Glutamatergic neuron (in vitro differentiated cells): ENCODE measurements at regions not wholly inside any gene's neighbourhood (a gene's known extent, or its start where the extent isn't known, plus 50 kb on each side); places are given as distances from the start of the nearest gene placed in this dataset.

ENCODE experiments used
- DNase-seq: peaks from one replicate; pipeline ENCODE4 v3.0.0; 2022
- H3K27ac Mint-ChIP-seq: one replicate; pipeline ENCODE4 v1.8.0; 2020; ENCODE audit warnings: mild to moderate bottlenecking, mixed read lengths, inconsistent platforms; ENCODE audit not compliant: unreplicated experiment
- H3K27me3 Mint-ChIP-seq: one replicate; pipeline ENCODE4 v1.8.0; 2020; ENCODE audit warnings: mild to moderate bottlenecking, moderate library complexity, mixed read lengths, inconsistent platforms; ENCODE audit not compliant: unreplicated experiment
- H3K36me3 Mint-ChIP-seq: one replicate; pipeline ENCODE4 v1.8.0; 2020; ENCODE audit warnings: mild to moderate bottlenecking, mixed read lengths, inconsistent platforms; ENCODE audit not compliant: unreplicated experiment
- H3K4me1 Mint-ChIP-seq: one replicate; pipeline ENCODE4 v1.8.0; 2020; ENCODE audit warnings: mild to moderate bottlenecking, low read depth, mixed read lengths, inconsistent platforms; ENCODE audit not compliant: unreplicated experiment
- H3K4me3 Mint-ChIP-seq: one replicate; pipeline ENCODE4 v1.8.0; 2020; ENCODE audit warnings: mild to moderate bottlenecking, mixed read lengths, inconsistent platforms; ENCODE audit not compliant: unreplicated experiment
- H3K9me3 Mint-ChIP-seq: one replicate; pipeline ENCODE4 v1.8.0; 2020; ENCODE audit warnings: mild to moderate bottlenecking, moderate library complexity, mixed read lengths, inconsistent platforms; ENCODE audit not compliant: unreplicated experiment
- CTCF ChIP-seq: fragments of 200-600 bp; sonication (generic); IDR thresholded peaks from one replicate; pipeline ENCODE4 v1.5.0; 2021; ENCODE audit not compliant: partially characterized antibody, unreplicated experiment

- H3K36me3 Mint-ChIP-seq = no peaks in the 10 kb centered on the region
- TF ChIP-seq CTCF = no peak
These were observed 394.7 kb upstream of the DACH1 start for GRCh38 chr13:72261732-72262131.

DNA sequence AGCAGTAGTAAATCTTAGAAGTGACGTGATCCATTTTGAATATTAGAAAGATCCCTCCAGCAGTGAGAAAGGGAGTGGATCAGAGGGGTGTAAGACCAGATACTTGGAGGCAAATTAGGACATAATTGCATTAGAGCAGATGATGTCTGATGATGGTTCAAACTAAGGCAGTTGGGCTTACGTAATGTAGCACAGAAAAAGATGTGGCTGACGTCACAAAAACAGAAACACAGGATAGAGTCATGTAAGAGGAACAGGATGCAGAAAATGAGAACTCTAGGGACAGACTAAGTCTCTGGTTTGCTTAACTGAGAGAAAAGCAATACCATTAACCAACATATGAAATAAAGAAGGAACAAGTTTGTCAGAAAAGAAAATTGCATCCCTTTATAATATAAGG lies 392.5 kb upstream of the DACH1 start:
- TF ChIP-seq CTCF = no peak
- Mint-ChIP-seq H3K9me3 (no peaks in the 10 kb centered on the region), H3K36me3 (no peaks in the 10 kb centered on the region), H3K27me3 (no peaks in the 10 kb centered on the region), H3K27ac (no peak overlapping the region), H3K4me3 (no peak overlapping the region), H3K4me1 (no peaks in the 10 kb centered on the region)
- no peak for DNase-seq

More at GRCh38 chr13:72261732-72262131, 394.7 kb upstream of the DACH1 start:
- H3K9me3 Mint-ChIP-seq = no peaks in the 10 kb centered on the region
- DNase-seq = no peak
- no peaks in the 10 kb centered on the region for H3K27me3 Mint-ChIP-seq
- H3K4me3 Mint-ChIP-seq = no peak overlapping the region
- H3K27ac Mint-ChIP-seq = no peak overlapping the region
- H3K4me1 Mint-ChIP-seq = no peaks in the 10 kb centered on the region

GRCh38 chr13:72258340-72258981 lies 391.5 kb upstream of the DACH1 start:
- Mint-ChIP-seq H3K4me1 (no peaks in the 10 kb centered on the region), H3K9me3 (no peaks in the 10 kb centered on the region), H3K27ac (no peak overlapping the region), H3K36me3 (no peaks in the 10 kb centered on the region), H3K4me3 (no peak overlapping the region), H3K27me3 (no peaks in the 10 kb centered on the region)
- peak; percentile 10 for DNase-seq
- TF ChIP-seq CTCF = no peak

- peak; percentile 50 for DNase-seq
- Mint-ChIP-seq H3K4me1 (no peaks in the 10 kb centered on the region), H3K36me3 (no peaks in the 10 kb centered on the region), H3K9me3 (no peaks in the 10 kb centered on the region), H3K4me3 (no peak overlapping the region), H3K27ac (no peak overlapping the region), H3K27me3 (no peaks in the 10 kb centered on the region)
- TF ChIP-seq CTCF = peak; percentile 24
These were observed 388.9 kb upstream of the DACH1 start for GRCh38 chr13:72255908-72256307.

DNA sequence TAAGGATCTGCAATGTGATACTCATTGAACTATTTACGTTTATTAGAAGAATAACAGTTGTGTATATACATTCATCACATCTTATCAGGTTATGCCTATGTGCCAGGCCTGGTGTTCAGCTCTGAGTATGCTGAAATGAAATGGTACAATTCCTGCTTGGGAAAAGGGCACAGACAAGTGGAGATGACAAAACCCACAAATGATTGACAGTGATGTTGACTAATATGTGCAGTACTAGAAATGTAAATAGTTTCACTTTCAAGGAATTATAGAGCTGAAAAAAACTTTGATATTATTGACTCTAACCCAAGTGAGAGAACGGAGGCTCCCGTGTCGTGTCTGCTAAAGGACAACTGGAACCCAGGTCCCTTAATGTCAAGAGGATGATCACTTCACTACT lies 386.8 kb upstream of the DACH1 start:
- Mint-ChIP-seq H3K27ac (no peak overlapping the region), H3K4me3 (no peak overlapping the region), H3K9me3 (no peaks in the 10 kb centered on the region), H3K36me3 (no peaks in the 10 kb centered on the region), H3K4me1 (no peaks in the 10 kb centered on the region), H3K27me3 (no peaks in the 10 kb centered on the region)
- TF ChIP-seq CTCF = no peak
- no peak for DNase-seq
